ENCODE measurements at regions not wholly inside any gene's neighbourhood (a gene's known extent, or its start where the extent isn't known, plus 50 kb on each side); places are given as distances from the start of the nearest gene placed in this dataset.
A peak's percentile ranks its signal among the peaks of the same experiment; 100 is the strongest.

- no peak for DNase-seq
Measured at GRCh38 chr5:106386287-106386686, 1284.5 kb downstream of the EFNA5 start.

DNA sequence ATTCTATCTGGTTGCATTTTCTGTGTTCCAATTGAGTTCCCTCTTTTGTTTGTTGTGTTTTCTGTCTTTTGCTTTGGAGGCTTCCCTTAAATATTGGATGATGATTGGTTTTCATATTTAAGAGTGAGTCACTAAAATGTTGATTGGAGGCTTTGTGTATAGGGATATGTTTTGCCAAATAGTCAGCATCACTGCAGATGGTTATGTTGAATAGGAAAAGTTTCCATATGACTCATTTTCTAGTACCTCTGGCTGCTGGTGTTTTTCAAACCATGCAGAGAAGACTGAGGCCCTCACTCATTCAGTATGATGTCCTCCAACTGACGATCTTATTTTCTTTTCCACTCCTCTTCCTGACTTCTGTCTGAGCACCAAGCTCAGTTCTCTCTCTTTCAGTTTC, 1290.0 kb downstream of the EFNA5 start:
- DNase-seq, result no peak

GRCh38 chr5:106376522-106376921, 1294.2 kb downstream of the EFNA5 start:
- no peak for DNase-seq

GRCh38 chr5:106374956-106375355, 1295.8 kb downstream of the EFNA5 start:
- no peak for DNase-seq

DNA sequence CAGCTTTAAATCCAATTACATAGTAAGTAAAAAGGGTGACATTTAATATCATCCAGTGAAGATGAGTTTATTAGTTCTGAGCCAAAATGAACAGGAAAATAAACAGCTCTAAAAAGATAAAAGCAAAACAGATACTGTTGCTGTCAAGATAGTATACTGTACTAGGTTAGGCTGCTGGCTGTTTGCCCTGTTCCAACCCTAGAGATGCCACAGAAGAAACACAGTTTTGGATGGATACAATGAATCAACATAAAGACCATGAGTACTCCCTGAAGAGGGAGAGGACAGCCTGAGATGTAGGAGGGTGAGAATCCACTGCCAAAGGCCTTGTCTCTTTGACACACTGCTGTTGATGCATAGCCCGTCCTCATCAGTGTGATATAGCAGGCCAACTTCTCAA, 1302.7 kb downstream of the EFNA5 start:
- DNase-seq, result no peak

DNA sequence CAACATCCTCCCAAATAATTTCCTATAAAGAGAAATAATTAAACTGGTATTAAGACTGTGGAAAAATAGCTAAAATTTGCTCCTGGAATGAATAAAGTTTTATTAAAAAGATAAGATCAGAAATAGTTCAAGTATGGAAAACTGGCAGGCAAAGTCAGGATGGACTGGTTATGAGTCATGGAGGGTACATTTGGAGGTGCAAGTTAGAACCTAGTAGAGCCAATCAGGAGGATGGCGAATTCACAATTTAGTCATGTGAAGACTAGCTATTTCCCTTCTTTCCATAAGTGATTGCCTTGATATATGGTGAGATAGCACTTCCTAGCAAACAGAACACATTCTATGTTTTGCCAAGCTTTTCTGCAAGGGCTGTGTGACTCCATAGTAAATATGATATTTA, 1303.5 kb downstream of the EFNA5 start:
- DNase-seq, result no peak

DNA sequence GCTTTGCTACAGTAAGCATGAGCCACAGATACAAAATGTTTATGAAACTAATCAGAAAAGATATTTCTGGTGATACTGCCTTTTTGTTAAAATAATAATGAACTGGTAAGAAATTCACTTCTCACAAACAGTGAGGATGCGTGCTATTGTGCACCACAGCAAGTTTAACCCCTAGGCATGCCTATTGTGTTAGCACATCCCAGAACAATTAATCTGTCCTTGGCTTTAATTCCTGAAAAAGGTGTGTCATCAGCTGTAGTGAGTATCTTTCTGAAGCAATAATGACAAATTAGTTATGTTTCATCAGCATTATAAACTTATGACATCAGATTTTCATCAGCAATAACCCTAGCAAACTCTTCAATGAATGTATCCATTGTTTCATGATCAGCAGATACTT, 1307.2 kb downstream of the EFNA5 start:
- DNase-seq, result no peak

DNA sequence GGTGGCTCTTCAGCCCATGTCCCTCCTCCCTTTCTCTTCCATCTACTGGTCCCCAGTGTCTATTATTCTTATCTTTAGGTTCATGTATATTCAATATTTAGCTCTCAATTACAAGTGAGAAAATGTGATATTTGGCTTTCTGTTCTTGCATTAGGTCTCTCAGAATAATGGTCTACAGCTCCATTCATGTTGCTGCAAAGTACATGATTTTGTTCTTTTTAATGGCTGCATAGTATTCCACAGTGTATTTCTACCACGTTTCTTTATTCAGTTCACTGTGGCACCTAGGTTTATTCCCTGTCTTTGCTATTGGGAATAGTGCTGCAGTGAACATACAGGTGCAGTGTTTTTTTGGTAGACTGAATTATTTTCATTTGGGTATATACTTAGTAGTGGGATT, 1308.8 kb downstream of the EFNA5 start:
- no peak for DNase-seq

DNA sequence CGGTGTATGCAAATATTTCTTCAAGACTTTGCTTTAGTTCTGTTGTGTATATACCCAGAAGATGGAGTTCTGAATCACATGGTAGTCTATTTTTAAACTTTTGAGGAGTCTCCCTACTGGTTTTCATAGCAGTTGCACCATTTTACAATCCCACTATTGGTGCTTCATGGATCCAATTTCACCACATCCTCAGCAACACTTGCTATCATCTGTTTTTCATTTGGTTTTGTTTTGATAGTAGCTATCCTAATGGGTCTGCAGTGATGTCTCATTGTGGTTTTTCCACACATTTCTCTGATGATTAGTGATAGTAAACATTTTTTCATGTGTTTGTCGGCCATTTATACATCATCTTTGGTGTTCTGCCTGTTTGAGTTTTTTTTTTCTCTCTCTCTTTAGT, 1339.3 kb downstream of the EFNA5 start:
- DNase-seq, result no peak

DNA sequence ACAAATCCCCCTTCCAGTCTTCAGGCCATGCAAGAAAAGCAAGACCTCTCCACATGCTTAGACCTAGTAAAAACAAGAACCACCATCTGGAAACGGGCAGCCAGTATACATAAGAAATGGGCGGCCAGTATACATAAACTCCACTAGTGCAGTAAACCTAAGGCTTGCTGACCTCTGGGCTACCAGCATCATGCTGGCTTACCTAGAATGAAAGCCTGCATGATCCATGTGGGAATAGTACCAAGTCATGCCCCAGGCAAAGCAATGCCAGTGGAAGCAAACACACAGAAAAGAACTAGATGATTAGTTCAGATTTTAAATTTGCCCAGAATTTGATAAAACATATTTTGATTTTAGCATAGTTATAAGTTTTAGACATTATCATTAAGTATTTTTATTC, 1346.4 kb downstream of the EFNA5 start:
- DNase-seq, result no peak

GRCh38 chr5:106321242-106321641, 1349.5 kb downstream of the EFNA5 start:
- DNase-seq, result no peak

- no peak for DNase-seq
Measured at GRCh38 chr5:106314221-106314824, 1356.4 kb downstream of the EFNA5 start.

DNA sequence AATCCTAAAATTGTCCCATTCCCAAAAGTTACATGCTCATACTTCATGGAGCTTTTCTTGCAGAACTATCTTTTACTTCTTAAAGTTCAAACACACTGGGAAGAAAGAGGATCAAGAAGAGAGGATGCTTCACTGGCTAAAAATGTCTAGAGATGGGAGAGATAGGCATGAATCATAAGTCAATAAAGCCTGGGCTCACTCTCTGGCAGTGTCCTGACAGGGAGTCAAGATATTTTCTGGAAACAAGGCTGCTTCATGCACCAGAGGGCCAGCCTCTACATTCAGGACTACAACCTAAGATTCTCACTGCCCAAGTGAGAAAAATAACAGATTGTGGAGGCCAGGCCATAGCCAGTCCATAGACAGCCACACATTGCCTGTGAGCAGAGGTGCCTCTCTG, 1358.4 kb downstream of the EFNA5 start:
- no peak for DNase-seq

GRCh38 chr5:106311230-106311915, 1359.4 kb downstream of the EFNA5 start:
- peak in 1 of 58 donors; percentile 12 for DNase-seq

DNA sequence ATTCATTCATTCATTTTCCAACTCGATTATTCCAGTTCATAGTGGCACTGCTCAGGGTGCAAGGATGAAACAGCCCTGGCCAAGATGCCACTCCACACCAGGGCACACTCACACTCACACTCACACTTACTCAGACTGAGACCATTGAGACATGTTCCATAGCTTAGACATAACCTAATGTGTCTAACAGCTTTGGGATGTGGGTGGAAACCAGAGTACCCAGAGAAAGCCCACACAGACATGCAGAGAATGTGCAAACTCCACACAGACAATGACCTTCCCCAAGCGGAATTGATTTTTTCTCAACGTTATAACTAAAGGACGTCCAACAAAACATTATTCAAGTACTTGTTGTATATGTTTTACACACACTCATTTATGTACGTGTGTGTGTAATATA, 1363.5 kb downstream of the EFNA5 start:
- DNase-seq, result no peak

DNA sequence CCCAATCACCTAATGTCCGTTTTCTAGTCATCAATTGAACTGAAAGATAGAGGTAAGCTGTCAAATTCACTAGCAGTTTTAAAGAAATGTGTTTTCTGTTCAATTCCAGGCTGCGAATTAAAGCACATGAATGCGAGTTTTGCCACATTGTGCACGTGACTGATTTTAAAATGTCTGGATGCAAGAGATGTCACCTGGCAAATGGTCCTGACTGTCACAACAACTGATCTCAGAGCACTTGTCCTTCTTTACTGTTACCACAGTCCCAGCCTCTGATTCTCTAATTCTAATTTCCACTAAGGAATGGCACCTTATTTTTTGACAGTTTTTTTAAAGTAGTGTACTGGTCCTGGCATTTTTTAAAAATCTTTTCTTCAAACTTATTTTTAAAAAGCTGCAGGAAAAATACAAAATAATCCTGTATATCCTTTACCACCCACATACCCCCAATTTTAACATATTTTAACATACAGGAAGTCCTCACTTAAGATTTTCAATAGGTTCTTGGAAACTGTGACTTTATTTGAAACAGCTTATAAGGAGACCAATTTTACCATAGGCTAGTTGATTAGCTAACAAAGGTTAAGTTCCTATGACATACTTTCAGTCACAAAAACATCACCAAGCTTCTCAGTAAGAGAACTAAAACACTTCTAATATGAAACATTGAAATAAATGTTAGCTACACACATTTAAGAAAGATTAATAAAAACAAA, 1364.3 kb downstream of the EFNA5 start:
- no peak for DNase-seq

DNA sequence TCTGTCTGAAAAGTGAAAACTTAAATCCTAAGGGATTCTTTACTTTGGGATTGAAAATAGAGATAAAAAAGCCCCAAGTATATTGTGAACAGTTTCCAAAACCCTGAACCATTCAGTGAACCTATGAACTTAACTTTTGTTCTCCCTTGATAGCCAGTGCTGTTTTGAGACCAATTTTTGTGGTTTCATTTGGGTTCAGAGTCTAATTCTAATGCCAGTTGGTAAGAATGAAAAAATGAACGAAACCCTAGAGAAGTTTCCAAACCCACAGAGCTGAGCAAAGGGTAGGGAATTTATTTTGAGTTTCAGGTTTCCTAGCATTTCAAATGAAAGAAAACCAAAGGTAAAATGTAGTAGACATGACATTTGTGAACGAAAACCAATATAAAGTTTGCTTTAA, 1366.8 kb downstream of the EFNA5 start:
- DNase-seq, result no peak

DNA sequence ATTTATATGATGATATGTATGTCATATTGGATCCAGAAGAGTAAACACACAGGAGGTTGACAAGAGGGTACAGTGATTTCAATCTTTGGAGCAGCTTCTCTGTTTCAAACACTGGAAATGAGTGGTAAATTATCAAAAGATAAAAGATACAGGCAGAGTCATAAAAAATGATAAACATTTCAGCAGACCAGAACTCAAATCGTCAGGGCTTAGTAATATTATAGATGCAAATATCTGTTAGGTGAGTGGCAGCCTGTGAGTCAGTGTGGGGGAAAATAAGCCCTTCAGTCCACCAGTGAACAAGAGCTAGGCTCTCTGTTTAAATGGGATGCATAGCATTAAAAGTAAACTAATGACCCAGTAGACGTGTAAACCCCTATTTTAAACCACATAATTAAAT, 1378.1 kb downstream of the EFNA5 start:
- no peak for DNase-seq

DNA sequence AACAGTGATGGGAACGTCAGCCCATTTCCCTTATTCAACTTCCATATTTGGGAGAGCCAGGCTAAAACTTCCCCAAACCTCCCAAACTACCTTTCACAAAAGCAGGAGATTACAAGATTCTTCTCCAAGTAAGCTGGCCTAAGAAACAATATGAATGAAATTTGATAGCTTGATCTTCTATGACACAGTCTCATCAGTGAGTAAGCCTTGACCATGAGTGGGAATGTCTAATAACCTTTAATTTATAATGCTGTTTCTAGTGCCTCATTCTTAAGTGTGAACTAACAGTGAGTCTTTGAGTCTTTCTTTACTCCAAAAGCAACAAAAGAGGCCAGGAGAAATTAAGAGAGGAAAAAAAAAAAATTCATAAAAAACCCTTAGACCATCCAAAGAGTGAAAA, 1379.9 kb downstream of the EFNA5 start:
- no peak for DNase-seq

- DNase-seq, result no peak
Measured at GRCh38 chr5:106288979-106289378, 1381.8 kb downstream of the EFNA5 start.

- DNase-seq, result no peak
Measured at GRCh38 chr5:106277540-106278096, 1393.1 kb downstream of the EFNA5 start.

GRCh38 chr5:106269252-106269843, 1401.4 kb downstream of the EFNA5 start:
- no peak for DNase-seq

All from anterior cingulate cortex (tissue), 58 donors.